A549 (cell line): ENCODE measurements at regions not wholly inside any gene's neighbourhood (a gene's known extent, or its start where the extent isn't known, plus 50 kb on each side); places are given as distances from the start of the nearest gene placed in this dataset.

Experiments used
- ATAC-seq, 2 experiments: fragments of 200-7000 bp in 1 of 2; fragments of >200 bp in 1 of 2; cut with Nextera tagmentation in 1 of 2; cut with Tn5 transposase in 1 of 2; 3 replicates each; pipeline versions ENCODE4 v1.8.0 to v1.9.1; 2018 to 2020; ENCODE audit warnings: mild to moderate bottlenecking in 1 of 2, moderate library complexity in 1 of 2
- CTCF ChIA-PET: fragments of 300-600 bp; sonication (Branson Sonifier 250); formaldehyde crosslinking; extraction: SDS; loops from one replicate; lab custom pipeline; 2021; ENCODE audit warnings: antibody characterized with exemption, inconsistent platforms; lab: Yijun Ruan, JAX
- POLR2A ChIA-PET: fragments of 350-600 bp; formaldehyde crosslinking; extraction: SDS; loops from one replicate; lab custom pipeline; 2021; ENCODE audit warnings: antibody characterized with exemption, inconsistent platforms; lab: Yijun Ruan, JAX
- DNase-seq, 2 experiments: peaks; one replicate each; pipeline versions ENCODE4 v3.0.0 to v3.0.0-alpha.2; 2011 to 2016; ENCODE audit warnings: low read depth in 1 of 2, low spot score in 1 of 2
- FAIRE-seq: peaks from 2 replicates; lab custom pipeline; 2011; peaks lifted over from hg19 to GRCh38; lab: Jason Lieb, UNC
- H3K27ac ChIP-seq, 2 experiments: fragments of >200 bp; sonication (Bioruptor Twin); formaldehyde crosslinking; 3 replicates each; pipeline ENCODE4 v1.5.1; 2016 to 2017
- H3K4me1 ChIP-seq: fragments of >200 bp; sonication (Bioruptor Twin); formaldehyde crosslinking; 3 replicates; pipeline ENCODE4 v1.6.1; 2016
- H3K4me2 ChIP-seq: fragments of >200 bp; sonication (Bioruptor Twin); formaldehyde crosslinking; 3 replicates; pipeline ENCODE4 v1.6.1; 2016
- H3K4me3 ChIP-seq: fragments of >200 bp; sonication (Bioruptor Twin); formaldehyde crosslinking; 3 replicates; pipeline ENCODE4 v1.5.1; 2016
- H3K9me3 ChIP-seq: fragments of >200 bp; sonication (Bioruptor Twin); formaldehyde crosslinking; 3 replicates; pipeline ENCODE4 v1.6.1; 2016
- ATOH8 ChIP-seq: fragments of 250-450 bp; sonication (Bioruptor Pico); IDR thresholded peaks from 2 replicates; pipeline ENCODE4 v1.5.0; 2020; ENCODE audit warnings: low read depth, mild to moderate bottlenecking, moderate library complexity
- BHLHE40 ChIP-seq: IDR thresholded peaks from 2 replicates; pipeline ENCODE4 v1.6.1; 2012; ENCODE audit warnings: low read depth, low read length, inconsistent platforms
- CBX2 ChIP-seq: fragments of 200-600 bp; sonication (generic); IDR thresholded peaks from 2 replicates; pipeline ENCODE4 v1.6.1; 2016; ENCODE audit warnings: low read depth, mild to moderate bottlenecking, borderline replicate concordance
- CHD4 ChIP-seq: fragments of 200-600 bp; sonication (generic); IDR thresholded peaks from 2 replicates; pipeline ENCODE4 v1.6.1; 2016; ENCODE audit warnings: antibody characterized with exemption, mild to moderate bottlenecking, borderline replicate concordance
- CTCF ChIP-seq: fragments of >200 bp; sonication (Bioruptor Twin); formaldehyde crosslinking; IDR thresholded peaks from 3 replicates; pipeline ENCODE4 v1.5.1; 2016
- E2F6 ChIP-seq: IDR thresholded peaks from 2 replicates; pipeline ENCODE4 v1.6.1; 2012; ENCODE audit warnings: low read depth, borderline replicate concordance
- ELK1 ChIP-seq: fragments of 150-350 bp; IDR thresholded peaks from 2 replicates; pipeline ENCODE4 v1.6.1; 2014; ENCODE audit warnings: low read depth, mild to moderate bottlenecking, low read length
- ESRRA ChIP-seq: fragments of 150-350 bp; IDR thresholded peaks from 2 replicates; pipeline ENCODE4 v1.6.1; 2014; ENCODE audit warnings: mild to moderate bottlenecking, low read length, borderline replicate concordance
- HEYL ChIP-seq: fragments of 250-450 bp; sonication (Bioruptor Pico); IDR thresholded peaks from 2 replicates; pipeline ENCODE4 v1.8.0; 2021; ENCODE audit warnings: mild to moderate bottlenecking, moderate library complexity
- HOXB13 ChIP-seq: fragments of 250-450 bp; sonication (Bioruptor Pico); IDR thresholded peaks from 2 replicates; pipeline ENCODE4 v1.5.0; 2020; ENCODE audit warnings: low read depth, mild to moderate bottlenecking, moderate library complexity
- HOXB5 ChIP-seq: fragments of 250-450 bp; sonication (Bioruptor Pico); IDR thresholded peaks from 2 replicates; pipeline ENCODE4 v1.5.0; 2020; ENCODE audit warnings: mild to moderate bottlenecking, moderate library complexity
- JUNB ChIP-seq: fragments of >200 bp; sonication (Bioruptor Twin); formaldehyde crosslinking; IDR thresholded peaks from 2 replicates; pipeline ENCODE4 v1.6.1; 2016
- MAX ChIP-seq: IDR thresholded peaks from 2 replicates; pipeline ENCODE4 v1.6.1; 2012
- MYC ChIP-seq: IDR thresholded peaks from 2 replicates; pipeline ENCODE4 v1.6.1; 2012; ENCODE audit warnings: mild to moderate bottlenecking, inconsistent platforms, low read length, improper control_type of control experiment, borderline replicate concordance
- PBX3 ChIP-seq: IDR thresholded peaks from 2 replicates; pipeline ENCODE4 v1.6.1; 2012
- PHF8 ChIP-seq: fragments of 200-600 bp; sonication (generic); IDR thresholded peaks from 2 replicates; pipeline ENCODE4 v1.6.1; 2016; ENCODE audit warnings: low read depth, mild to moderate bottlenecking, antibody characterized with exemption, moderate library complexity, borderline replicate concordance
- RFX5 ChIP-seq: fragments of 450-650 bp; IDR thresholded peaks from 2 replicates; pipeline ENCODE4 v1.7.1; 2014; ENCODE audit warnings: antibody characterized with exemption, mild to moderate bottlenecking, moderate library complexity
- RNF2 ChIP-seq: fragments of 200-600 bp; sonication (generic); IDR thresholded peaks from 2 replicates; pipeline ENCODE4 v1.6.1; 2016; ENCODE audit warnings: low read depth, mild to moderate bottlenecking, antibody characterized with exemption, moderate library complexity, borderline replicate concordance
- SMC3 ChIP-seq: fragments of >200 bp; sonication (Bioruptor Twin); formaldehyde crosslinking; IDR thresholded peaks from 3 replicates; pipeline ENCODE4 v1.6.1; 2018; ENCODE audit warnings: inconsistent platforms
- ZFP36 ChIP-seq: fragments of 450-650 bp; IDR thresholded peaks from 2 replicates; pipeline ENCODE4 v1.6.1; 2014; ENCODE audit warnings: borderline replicate concordance; ENCODE audit not compliant: partially characterized antibody
- WGBS: methylation state at CpG from one replicate; pipeline ENCODE4 v1.1.6; 2017; ENCODE audit errors: missing lambda C conversion rate; 5-methylcytosine and 5-hydroxymethylcytosine counted together

- H3K4me3 ChIP-seq: no peak overlapping the region
- no peak overlapping the region for H3K27ac ChIP-seq
- WGBS: 16% methylated on average over 9 of the region's 9 CpGs
- FAIRE-seq (no peak), DNase-seq (no peak), ATAC-seq (no peak)
- peaks cover 3% of the 10 kb centered on the region; the same call in 1 of the 3 replicates for H3K9me3 ChIP-seq
- no peak overlapping the region for H3K4me2 ChIP-seq
- no peaks in the 10 kb centered on the region for H3K4me1 ChIP-seq
- ChIA-PET CTCF (interaction anchor here (1.0 kb wide), 1 partner anchor 85 kb away, joined by 3 read pairs; no protein-coding TSS in a partner anchor), POLR2A (no interaction called here)
- TF ChIP-seq ZFP36: no peak
- TF ChIP-seq PBX3: no peak
- no peak for TF ChIP-seq SMC3
- no peak for TF ChIP-seq RFX5
- no peak for TF ChIP-seq MYC
- TF ChIP-seq BHLHE40: no peak
- TF ChIP-seq RNF2: no peak
- no peak for TF ChIP-seq E2F6
- no peak for TF ChIP-seq ELK1
- TF ChIP-seq HOXB5 (CRISPR knock-in tag): no peak
- TF ChIP-seq ESRRA: no peak
- no peak for TF ChIP-seq ATOH8
- TF ChIP-seq JUNB: no peak
- no peak for TF ChIP-seq PHF8
Measured at GRCh38 chr2:375270-375955, 87.5 kb upstream of the ALKAL2 start.

GRCh38 chr2:368386-368785 lies 80.5 kb upstream of the ALKAL2 start:
- TF ChIP-seq CTCF (no peak), CHD4 (no peak)
- no peak for DNase-seq
- CTCF ChIA-PET: interaction anchor here (0.8 kb wide), 1 partner anchor 122 kb away, joined by 3 read pairs; no protein-coding TSS in a partner anchor
- no peaks in the 10 kb centered on the region for H3K4me1 ChIP-seq
- no peak for ATAC-seq
- FAIRE-seq: no peak
- no peak overlapping the region for H3K4me2 ChIP-seq
- POLR2A ChIA-PET: no interaction called here
- WGBS: 32% methylated on average over 5 of the region's 5 CpGs
- no peak overlapping the region for H3K27ac ChIP-seq
- H3K4me3 ChIP-seq: no peak overlapping the region
- H3K9me3 ChIP-seq: peaks cover 3% of the 10 kb centered on the region; the same call in 2 of the 3 replicates

GRCh38 chr2:367246-367645 lies 79.4 kb upstream of the ALKAL2 start:
- CTCF ChIA-PET: no interaction called here
- no peak for ATAC-seq
- POLR2A ChIA-PET: no interaction called here
- Histone ChIP-seq H3K4me3 (no peak overlapping the region), H3K4me1 (no peaks in the 10 kb centered on the region), H3K4me2 (no peak overlapping the region), H3K27ac (no peak overlapping the region), H3K9me3 (peaks cover 8% of the 10 kb centered on the region; the same call in 2 of the 3 replicates)
- no peak for DNase-seq
- WGBS: 40% methylated on average over 6 of the region's 6 CpGs
- no peak for FAIRE-seq
- TF ChIP-seq MAX (no peak), CBX2 (no peak), ELK1 (no peak), MYC (no peak), HEYL (no peak), HOXB13 (CRISPR knock-in tag) (no peak)
